ENCODE measurements at regions not wholly inside any gene's neighbourhood (a gene's known extent, or its start where the extent isn't known, plus 50 kb on each side); places are given as distances from the start of the nearest gene placed in this dataset.

- WGBS (ENCODE audit: low lambda C conversion rate) = 0% methylated on average over 1 of the region's 1 CpG
- no peak overlapping the region for H2AFZ ChIP-seq (ENCODE audit: low read depth)
- no peaks in the 10 kb centered on the region for H3K4me1 ChIP-seq (ENCODE audit: control insufficient read depth in 1 of 2, insufficient read depth in 2 of 2, low read depth in 1 of 2, low read length in 1 of 2)
- no peak overlapping the region for H3K9ac ChIP-seq
- no peaks in the 10 kb centered on the region for H3K9me3 ChIP-seq
- no peak for DNase-seq
- H3K9me2 ChIP-seq = no peaks in the 10 kb centered on the region
- no peaks in the 10 kb centered on the region for H3K27me3 ChIP-seq (ENCODE audit: insufficient read depth)
- ChIA-PET POLR2A (no interaction called here), CTCF (no interaction called here)
- no peak overlapping the region for H3K4me3 ChIP-seq (ENCODE audit: low read depth in 2 of 2, low read length in 1 of 2)
- no peaks in the 10 kb centered on the region for H3K36me3 ChIP-seq (replicated peaks in 1 of 2; ENCODE audit: control insufficient read depth in 1 of 2, insufficient read depth in 2 of 2, low read length in 1 of 2)
- H3K27ac ChIP-seq (ENCODE audit: low read depth in 2 of 2, low read length in 1 of 2) = no peak overlapping the region
- H3K4me2 ChIP-seq = no peak overlapping the region
- no peaks in the 10 kb centered on the region for H4K20me1 ChIP-seq (ENCODE audit: insufficient read depth)
- H3F3A ChIP-seq (replicated peaks; ENCODE audit: insufficient read depth) = no peaks in the 10 kb centered on the region
- TF ChIP-seq REST (IDR thresholded peaks at IDR 0.05; ENCODE audit: low read depth, low read length) (no peak), CHD2 (IDR thresholded peaks at IDR 0.05; ENCODE audit: low read length, partially characterized antibody) (no peak), JUND (IDR thresholded peaks at IDR 0.05) (no peak), RAD21 (IDR thresholded peaks at IDR 0.05; ENCODE audit: low read length) (no peak), MXI1 (IDR thresholded peaks at IDR 0.05; ENCODE audit: low read depth, low read length) (no peak)
- no peaks in the 10 kb centered on the region for H3K79me2 ChIP-seq (ENCODE audit: insufficient read depth)
Measured at GRCh38 chr5:25604681-25605080, 959.9 kb upstream of the CDH10 start.

- WGBS (ENCODE audit: low lambda C conversion rate) = 0% methylated on average over 1 of the region's 1 CpG
Measured at GRCh38 chr5:25579111-25579510, 934.3 kb upstream of the CDH10 start.

More at GRCh38 chr5:25579111-25579510, 934.3 kb upstream of the CDH10 start:
- Histone ChIP-seq H3K9me2 (no peaks in the 10 kb centered on the region), H3K9ac (no peak overlapping the region), H3K9me3 (no peaks in the 10 kb centered on the region), H3K79me2 (ENCODE audit: insufficient read depth) (no peaks in the 10 kb centered on the region), H3K4me2 (no peak overlapping the region), H4K20me1 (ENCODE audit: insufficient read depth) (no peaks in the 10 kb centered on the region), H2AFZ (ENCODE audit: low read depth) (no peak overlapping the region), H3K4me3 (ENCODE audit: low read depth in 2 of 2, low read length in 1 of 2) (no peak overlapping the region), H3K27ac (ENCODE audit: low read depth in 2 of 2, low read length in 1 of 2) (no peak overlapping the region), H3F3A (replicated peaks; ENCODE audit: insufficient read depth) (no peaks in the 10 kb centered on the region), H3K36me3 (replicated peaks in 1 of 2; ENCODE audit: control insufficient read depth in 1 of 2, insufficient read depth in 2 of 2, low read length in 1 of 2) (no peaks in the 10 kb centered on the region), H3K27me3 (ENCODE audit: insufficient read depth) (no peaks in the 10 kb centered on the region), H3K4me1 (ENCODE audit: control insufficient read depth in 1 of 2, insufficient read depth in 2 of 2, low read depth in 1 of 2, low read length in 1 of 2) (no peaks in the 10 kb centered on the region)
- CTCF ChIA-PET = no interaction called here
- DNase-seq = no peak
- TF ChIP-seq RXRA (IDR thresholded peaks at IDR 0.05; ENCODE audit: borderline replicate concordance, low read depth) = no peak
- TF ChIP-seq USF2 (IDR thresholded peaks at IDR 0.05; ENCODE audit: borderline replicate concordance, low read depth, low read length) = no peak
- TF ChIP-seq TEAD4 (IDR thresholded peaks at IDR 0.05; ENCODE audit: borderline replicate concordance, insufficient read depth) = no peak
- TF ChIP-seq FOXM1 (IDR thresholded peaks at IDR 0.05; ENCODE audit: low read depth) = no peak
- no peak for TF ChIP-seq EZH2phosphoT487 (IDR thresholded peaks at IDR 0.05; ENCODE audit: borderline replicate concordance, low read depth)
- no peak for TF ChIP-seq YY1 (IDR thresholded peaks at IDR 0.05; ENCODE audit: low read depth)
- no peak for TF ChIP-seq CTCF (IDR thresholded peaks at IDR 0.05)
- TF ChIP-seq ELF1 (IDR thresholded peaks at IDR 0.05) = no peak
- POLR2A ChIA-PET = no interaction called here

Measured in SK-N-SH (cell line).